DOHH2 (cell line): ENCODE measurements at regions not wholly inside any gene's neighbourhood (a gene's known extent, or its start where the extent isn't known, plus 50 kb on each side); places are given as distances from the start of the nearest gene placed in this dataset.
"Not testable (repeated sequence)": the region's sequence is repeated elsewhere in the genome, so short reads cannot be mapped to it uniquely, and the experiment has no call there.

Experiments used
- H3F3A ChIP-seq: fragments of 200-600 bp; sonication (generic), shearing (Covaris generic); 2 replicates; pipeline ENCODE4 v1.6.0; 2016; ENCODE audit warnings: antibody characterized with exemption, mild to moderate bottlenecking; ENCODE audit not compliant: control insufficient read depth, insufficient read depth
- H3K27ac ChIP-seq: fragments of 200-600 bp; sonication (generic); 2 replicates; pipeline ENCODE4 v1.5.1; 2014; ENCODE audit warnings: low read depth, mild to moderate bottlenecking, low read length, moderate library complexity
- H3K27me3 ChIP-seq: fragments of 200-600 bp; sonication (generic); 2 replicates; pipeline ENCODE4 v1.6.1; 2014; ENCODE audit warnings: mild to moderate bottlenecking, low read length, mixed read lengths; ENCODE audit not compliant: control insufficient read depth
- H3K36me3 ChIP-seq: fragments of 200-600 bp; sonication (generic); 2 replicates; pipeline ENCODE4 v1.6.1; 2014; ENCODE audit warnings: mild to moderate bottlenecking, low read length, moderate library complexity, mixed read lengths; ENCODE audit not compliant: control insufficient read depth
- H3K4me1 ChIP-seq: fragments of 200-600 bp; sonication (generic); 2 replicates; pipeline ENCODE4 v1.6.1; 2014; ENCODE audit warnings: mild to moderate bottlenecking, low read length, mixed read lengths; ENCODE audit not compliant: control insufficient read depth
- H3K4me2 ChIP-seq: fragments of 200-600 bp; sonication (generic); 2 replicates; pipeline ENCODE4 v1.6.0; 2014; ENCODE audit warnings: mild to moderate bottlenecking, low read length, moderate library complexity
- H3K4me3 ChIP-seq: fragments of 200-600 bp; sonication (generic); 2 replicates; pipeline ENCODE4 v1.5.1; 2014; ENCODE audit warnings: mild to moderate bottlenecking, low read length, mixed read lengths
- H3K79me2 ChIP-seq: fragments of 200-600 bp; sonication (generic); 2 replicates; pipeline ENCODE4 v1.6.1; 2014; ENCODE audit warnings: mild to moderate bottlenecking, low read length, mixed read lengths; ENCODE audit not compliant: control insufficient read depth
- H3K9me2 ChIP-seq: fragments of 200-600 bp; sonication (generic); replicated peaks from 2 replicates; pipeline ENCODE4 v1.6.1; 2014; ENCODE audit warnings: mild to moderate bottlenecking, low read length, mixed read lengths; ENCODE audit not compliant: control insufficient read depth
- H3K9me3 ChIP-seq: fragments of 200-600 bp; sonication (generic); 2 replicates; pipeline ENCODE4 v1.6.1; 2014; ENCODE audit warnings: antibody characterized with exemption, low read length, mixed read lengths; ENCODE audit not compliant: control insufficient read depth, insufficient read depth
- H4K20me1 ChIP-seq: fragments of 200-600 bp; sonication (generic); 2 replicates; pipeline ENCODE4 v1.6.0; 2014; ENCODE audit warnings: low read depth, mild to moderate bottlenecking, antibody characterized with exemption, low read length, moderate library complexity; ENCODE audit not compliant: control insufficient read depth, insufficient read depth
- EZH2phosphoT487 ChIP-seq: fragments of 200-600 bp; sonication (generic); IDR thresholded peaks from 2 replicates; pipeline ENCODE4 v1.6.1; 2017; ENCODE audit warnings: borderline replicate concordance, mild to moderate bottlenecking, antibody characterized with exemption, low read length, moderate library complexity, mixed read lengths
- TF ChIP-seq, protein P1 (sequence below): fragments of 200-600 bp; sonication (generic); IDR thresholded peaks from one replicate; pipeline ENCODE4 v1.5.1; 2014; ENCODE audit warnings: antibody characterized with exemption, mild to moderate bottlenecking, low read depth, low read length; ENCODE audit not compliant: poor library complexity, severe bottlenecking

GRCh38 chrX:151042842-151043241 is 59.7 kb downstream of the HMGB3 start:
- Histone ChIP-seq H3K9me3 (no peaks in the 10 kb centered on the region), H4K20me1 (no peaks in the 10 kb centered on the region), H3K27me3 (no peaks in the 10 kb centered on the region), H3K9me2 (no peaks in the 10 kb centered on the region), H3K36me3 (no peaks in the 10 kb centered on the region), H3K79me2 (no peaks in the 10 kb centered on the region), H3F3A (no peaks in the 10 kb centered on the region), H3K27ac (no peak overlapping the region), H3K4me1 (no peaks in the 10 kb centered on the region), H3K4me2 (no peak overlapping the region), H3K4me3 (no peak overlapping the region)
- no peak for TF ChIP-seq EZH2phosphoT487
- TF ChIP-seq, protein P1, sequence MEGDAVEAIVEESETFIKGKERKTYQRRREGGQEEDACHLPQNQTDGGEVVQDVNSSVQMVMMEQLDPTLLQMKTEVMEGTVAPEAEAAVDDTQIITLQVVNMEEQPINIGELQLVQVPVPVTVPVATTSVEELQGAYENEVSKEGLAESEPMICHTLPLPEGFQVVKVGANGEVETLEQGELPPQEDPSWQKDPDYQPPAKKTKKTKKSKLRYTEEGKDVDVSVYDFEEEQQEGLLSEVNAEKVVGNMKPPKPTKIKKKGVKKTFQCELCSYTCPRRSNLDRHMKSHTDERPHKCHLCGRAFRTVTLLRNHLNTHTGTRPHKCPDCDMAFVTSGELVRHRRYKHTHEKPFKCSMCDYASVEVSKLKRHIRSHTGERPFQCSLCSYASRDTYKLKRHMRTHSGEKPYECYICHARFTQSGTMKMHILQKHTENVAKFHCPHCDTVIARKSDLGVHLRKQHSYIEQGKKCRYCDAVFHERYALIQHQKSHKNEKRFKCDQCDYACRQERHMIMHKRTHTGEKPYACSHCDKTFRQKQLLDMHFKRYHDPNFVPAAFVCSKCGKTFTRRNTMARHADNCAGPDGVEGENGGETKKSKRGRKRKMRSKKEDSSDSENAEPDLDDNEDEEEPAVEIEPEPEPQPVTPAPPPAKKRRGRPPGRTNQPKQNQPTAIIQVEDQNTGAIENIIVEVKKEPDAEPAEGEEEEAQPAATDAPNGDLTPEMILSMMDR: no peak

DNA sequence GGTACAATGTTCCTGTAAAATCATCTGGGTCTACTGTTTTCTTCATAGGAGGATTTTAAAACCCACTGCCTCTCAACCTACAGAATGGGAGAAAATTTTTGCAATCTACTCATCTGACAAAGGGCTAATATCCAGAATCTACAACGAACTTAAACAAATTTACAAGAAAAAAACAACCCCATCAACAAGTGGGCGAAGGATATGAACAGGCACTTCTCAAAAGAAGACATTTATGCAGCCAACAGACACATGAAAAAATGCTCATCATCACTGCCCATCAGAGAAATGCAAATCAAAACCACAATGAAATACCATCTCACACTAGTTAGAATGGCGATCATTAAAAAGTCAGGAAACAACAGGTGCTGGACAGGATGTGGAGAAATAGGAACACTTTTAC is 83.2 kb downstream of the HMGB3 start:
- not testable (repeated sequence) for H3K4me1 ChIP-seq, H3K9me3 ChIP-seq, H3K36me3 ChIP-seq, H3K79me2 ChIP-seq, H3K27me3 ChIP-seq, H3K4me3 ChIP-seq, H3F3A ChIP-seq, H3K27ac ChIP-seq, H4K20me1 ChIP-seq, H3K4me2 ChIP-seq, H3K9me2 ChIP-seq

DNA sequence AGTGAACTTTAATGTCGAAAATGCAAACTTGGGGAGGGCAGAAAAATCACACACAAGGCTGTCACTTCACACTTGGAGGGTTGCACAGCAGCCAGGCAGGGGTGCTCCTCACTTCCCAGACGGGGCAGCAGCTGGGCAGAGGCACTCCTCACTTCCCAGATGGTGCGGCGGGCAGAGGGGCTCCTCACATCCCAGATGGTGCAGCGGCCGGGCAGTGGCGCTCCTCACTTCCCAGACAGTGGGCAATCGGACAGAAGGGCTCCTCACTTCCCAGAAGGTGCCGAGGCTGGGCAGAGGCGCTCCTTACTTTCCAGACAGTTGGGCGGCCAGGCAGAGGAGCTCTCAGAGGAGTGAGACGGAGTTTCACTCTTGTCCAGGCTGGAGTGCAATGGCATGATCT is 90.6 kb downstream of the HMGB3 start:
- H3K4me1 ChIP-seq: no peaks in the 10 kb centered on the region
- H3K36me3 ChIP-seq: no peaks in the 10 kb centered on the region
- no peak overlapping the region for H3K4me2 ChIP-seq
- H3K4me3 ChIP-seq: no peak overlapping the region
- H3K27me3 ChIP-seq: no peaks in the 10 kb centered on the region
- H3K9me3 ChIP-seq: no peaks in the 10 kb centered on the region
- H3F3A ChIP-seq: no peaks in the 10 kb centered on the region
- H3K9me2 ChIP-seq: no peaks in the 10 kb centered on the region
- no peaks in the 10 kb centered on the region for H3K79me2 ChIP-seq
- H3K27ac ChIP-seq: no peak overlapping the region
- H4K20me1 ChIP-seq: no peaks in the 10 kb centered on the region
- TF ChIP-seq, protein P1: no peak
- no peak for TF ChIP-seq EZH2phosphoT487

DNA sequence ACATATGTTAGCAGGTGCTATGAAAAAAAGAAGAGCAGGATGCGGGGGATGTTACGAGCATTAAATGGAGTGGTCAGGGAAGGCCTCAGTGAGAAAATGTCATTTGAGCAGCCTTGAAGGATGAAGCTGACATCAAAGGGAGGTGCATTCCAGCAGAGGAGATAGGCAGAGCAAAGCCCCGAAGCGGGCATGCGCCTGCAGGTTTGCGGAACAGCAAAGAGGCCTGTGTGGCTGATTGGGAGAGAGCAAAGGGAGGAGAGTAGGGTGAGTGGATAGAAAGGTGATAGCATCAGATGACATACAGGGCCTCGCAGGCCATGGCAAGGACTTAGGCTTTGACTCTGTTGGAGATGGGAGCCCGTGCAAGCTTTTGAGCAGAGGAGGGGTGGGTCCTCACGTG is 95.4 kb upstream of the GPR50 start:
- Histone ChIP-seq H3F3A (no peaks in the 10 kb centered on the region), H3K4me1 (peaks cover 2% of the 10 kb centered on the region; the same call in 1 of the 2 replicates), H3K4me2 (no peak overlapping the region), H4K20me1 (no peaks in the 10 kb centered on the region), H3K27me3 (peaks cover 4% of the 10 kb centered on the region; the same call in 1 of the 2 replicates), H3K79me2 (no peaks in the 10 kb centered on the region), H3K9me2 (no peaks in the 10 kb centered on the region), H3K36me3 (no peaks in the 10 kb centered on the region), H3K9me3 (no peaks in the 10 kb centered on the region), H3K27ac (no peak overlapping the region), H3K4me3 (no peak overlapping the region)
- TF ChIP-seq EZH2phosphoT487: no peak
- TF ChIP-seq, protein P1: no peak
